ENCODE measurements at regions not wholly inside any gene's neighbourhood (a gene's known extent, or its start where the extent isn't known, plus 50 kb on each side); places are given as distances from the start of the nearest gene placed in this dataset.

DNA sequence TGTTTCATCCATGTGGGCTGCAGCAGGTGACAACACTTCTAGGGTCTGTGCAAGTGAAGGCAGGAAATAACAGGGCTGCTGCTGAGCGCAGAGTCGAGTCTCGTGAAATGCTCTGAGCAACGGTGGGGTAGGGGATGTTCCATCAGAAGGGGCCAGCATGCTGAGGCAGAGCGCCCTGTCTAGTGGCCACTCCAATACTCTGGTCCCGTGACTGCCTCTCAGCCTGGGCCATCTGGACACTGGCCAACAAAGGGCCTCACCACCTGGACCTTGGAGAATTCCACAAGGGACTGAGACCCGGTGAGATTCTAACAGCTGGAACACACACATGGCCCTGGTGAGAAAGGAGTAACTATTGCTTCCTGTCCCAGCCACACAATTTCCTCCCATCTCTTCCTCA, 375.7 kb downstream of the SHANK2 start:
- no peaks in the 10 kb centered on the region for H3K9me3 Mint-ChIP-seq (ENCODE audit: low read depth)
- no peaks in the 10 kb centered on the region for H3K4me1 Mint-ChIP-seq (ENCODE audit: low read depth)
- H3K27me3 Mint-ChIP-seq (ENCODE audit: low read depth) = peaks cover 24% of the 10 kb centered on the region
- H3K4me3 Mint-ChIP-seq (ENCODE audit: unreplicated experiment) = no peak overlapping the region
- no peak for TF ChIP-seq CTCF (IDR thresholded peaks at IDR 0.05)
- no peaks in the 10 kb centered on the region for H3K36me3 Mint-ChIP-seq (ENCODE audit: low read depth)
- H3K27ac Mint-ChIP-seq (ENCODE audit: unreplicated experiment) = no peak overlapping the region
- DNase-seq (ENCODE audit: low spot score) = no peak

DNA sequence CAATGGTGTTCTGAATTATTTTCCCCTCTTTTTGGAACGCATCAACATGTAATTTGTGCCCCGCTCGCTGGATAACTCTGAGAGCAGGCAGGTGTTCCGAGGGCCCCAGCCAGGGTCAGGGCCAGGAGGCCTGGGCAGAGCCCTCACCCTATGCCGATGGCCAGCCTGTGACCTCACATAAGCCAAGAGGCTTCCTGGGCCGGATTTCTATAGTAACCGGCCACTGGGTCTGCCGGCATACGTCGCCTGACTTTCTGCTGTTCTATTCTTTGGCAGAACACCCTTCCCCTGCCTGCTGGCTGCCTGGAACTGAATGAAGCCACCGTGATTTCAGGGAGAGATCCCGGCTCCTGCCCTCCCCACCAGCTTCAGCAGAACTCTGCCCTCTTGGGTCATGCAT, 375.2 kb downstream of the SHANK2 start:
- H3K27ac Mint-ChIP-seq (ENCODE audit: unreplicated experiment) = no peak overlapping the region

GRCh38 chr11:70878366-70878765, 374.0 kb downstream of the SHANK2 start:
- no peaks in the 10 kb centered on the region for H3K4me1 Mint-ChIP-seq (ENCODE audit: low read depth)
- no peak overlapping the region for H3K4me3 Mint-ChIP-seq (ENCODE audit: unreplicated experiment)
- no peak for TF ChIP-seq CTCF (IDR thresholded peaks at IDR 0.05)
- H3K27ac Mint-ChIP-seq (ENCODE audit: unreplicated experiment) = no peak overlapping the region
- H3K36me3 Mint-ChIP-seq (ENCODE audit: low read depth) = no peaks in the 10 kb centered on the region
- peaks cover 13% of the 10 kb centered on the region for H3K27me3 Mint-ChIP-seq (ENCODE audit: low read depth)
- no peak for DNase-seq (ENCODE audit: low spot score)
- H3K9me3 Mint-ChIP-seq (ENCODE audit: low read depth) = no peaks in the 10 kb centered on the region

More for the DNA sequence above, 375.2 kb downstream of the SHANK2 start:
- Mint-ChIP-seq H3K27me3 (ENCODE audit: low read depth) (peaks cover 21% of the 10 kb centered on the region), H3K36me3 (ENCODE audit: low read depth) (no peaks in the 10 kb centered on the region), H3K4me1 (ENCODE audit: low read depth) (no peaks in the 10 kb centered on the region), H3K9me3 (ENCODE audit: low read depth) (no peaks in the 10 kb centered on the region), H3K4me3 (ENCODE audit: unreplicated experiment) (no peak overlapping the region)
- no peak for TF ChIP-seq CTCF (IDR thresholded peaks at IDR 0.05)
- DNase-seq (ENCODE audit: low spot score) = no peak

GRCh38 chr11:70879601-70880285, 372.6 kb downstream of the SHANK2 start:
- no peak for DNase-seq (ENCODE audit: low spot score)
- H3K27ac Mint-ChIP-seq (ENCODE audit: unreplicated experiment) = no peak overlapping the region
- H3K4me3 Mint-ChIP-seq (ENCODE audit: unreplicated experiment) = no peak overlapping the region
- no peaks in the 10 kb centered on the region for H3K36me3 Mint-ChIP-seq (ENCODE audit: low read depth)
- no peaks in the 10 kb centered on the region for H3K4me1 Mint-ChIP-seq (ENCODE audit: low read depth)
- H3K27me3 Mint-ChIP-seq (ENCODE audit: low read depth) = peaks cover 7% of the 10 kb centered on the region
- TF ChIP-seq CTCF (IDR thresholded peaks at IDR 0.05) = no peak
- H3K9me3 Mint-ChIP-seq (ENCODE audit: low read depth) = no peaks in the 10 kb centered on the region

DNA sequence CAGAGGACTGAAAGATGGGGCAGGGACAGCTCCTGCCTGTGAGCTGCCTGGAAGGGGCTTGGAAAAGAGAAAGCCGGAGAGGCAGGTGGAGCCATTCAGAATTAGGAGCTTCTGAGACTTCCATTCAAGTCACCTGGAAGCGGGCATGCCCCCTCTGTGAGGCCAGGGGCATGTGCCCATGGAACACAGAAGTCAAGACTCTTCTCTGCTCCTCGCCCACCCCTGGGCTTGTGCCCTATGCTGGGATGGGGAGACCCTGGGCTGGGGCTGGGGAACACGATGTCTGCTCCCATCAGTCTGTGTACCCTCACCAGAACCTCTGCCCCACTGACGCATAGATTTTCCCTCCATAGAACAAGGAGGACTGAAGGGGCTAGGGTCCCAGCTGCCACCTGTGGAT, 372.0 kb downstream of the SHANK2 start:
- DNase-seq (ENCODE audit: low spot score) = no peak
- Mint-ChIP-seq H3K36me3 (ENCODE audit: low read depth) (no peaks in the 10 kb centered on the region), H3K27ac (ENCODE audit: unreplicated experiment) (no peak overlapping the region), H3K4me1 (ENCODE audit: low read depth) (no peaks in the 10 kb centered on the region), H3K9me3 (ENCODE audit: low read depth) (no peaks in the 10 kb centered on the region), H3K4me3 (ENCODE audit: unreplicated experiment) (no peak overlapping the region), H3K27me3 (ENCODE audit: low read depth) (peaks cover 9% of the 10 kb centered on the region)
- no peak for TF ChIP-seq CTCF (IDR thresholded peaks at IDR 0.05)

Measured in chondrocyte (in vitro differentiated cells).